Neural cell (in vitro differentiated cells): ENCODE measurements at regions not wholly inside any gene's neighbourhood (a gene's known extent, or its start where the extent isn't known, plus 50 kb on each side); places are given as distances from the start of the nearest gene placed in this dataset.

Experiments used
- H2AFZ ChIP-seq: fragments of 200-600, 300-800 bp; sonication (generic), shearing (Covaris generic); 2 replicates; pipeline ENCODE4 v1.6.0; 2014; ENCODE audit warnings: low read depth, mild to moderate bottlenecking, antibody characterized with exemption, low read length, moderate library complexity
- H3F3A ChIP-seq: fragments of 200-600 bp; shearing (Covaris generic); 2 replicates; pipeline ENCODE4 v1.6.1; 2016; ENCODE audit warnings: mild to moderate bottlenecking, moderate library complexity, mixed read lengths, antibody characterized with exemption, low read length; ENCODE audit not compliant: insufficient read depth, poor library complexity, severe bottlenecking
- H3K27ac ChIP-seq: fragments of 200-600, 300-800 bp; sonication (generic), shearing (Covaris generic); 2 replicates; pipeline ENCODE4 v1.5.1; 2014; ENCODE audit warnings: mild to moderate bottlenecking, low read length, moderate library complexity
- H3K27me3 ChIP-seq: fragments of 300-800, 200-600 bp; sonication (generic), shearing (Covaris generic); 2 replicates; pipeline ENCODE4 v1.6.0; 2014; ENCODE audit warnings: mild to moderate bottlenecking, low read depth, low read length, moderate library complexity; ENCODE audit not compliant: insufficient read depth
- H3K36me3 ChIP-seq: fragments of 300-800, 200-600 bp; sonication (generic), shearing (Covaris generic); 2 replicates; pipeline ENCODE4 v1.5.1; 2014; ENCODE audit warnings: mild to moderate bottlenecking, antibody characterized with exemption, low read length, moderate library complexity; ENCODE audit not compliant: insufficient read depth
- H3K4me2 ChIP-seq: fragments of 300-800, 200-600 bp; sonication (generic), shearing (Covaris generic); 2 replicates; pipeline ENCODE4 v1.6.0; 2014; ENCODE audit warnings: mild to moderate bottlenecking, low read length
- H3K4me3 ChIP-seq: fragments of 300-800, 200-600 bp; sonication (generic), shearing (Covaris generic); 2 replicates; pipeline ENCODE4 v1.5.1; 2014; ENCODE audit warnings: mild to moderate bottlenecking, low read length, moderate library complexity
- H3K79me2 ChIP-seq: fragments of 200-600 bp; shearing (Covaris generic); replicated peaks from 2 replicates; pipeline ENCODE4 v1.6.0; 2014; ENCODE audit warnings: mild to moderate bottlenecking, low read length, moderate library complexity; ENCODE audit not compliant: insufficient read depth
- H3K9ac ChIP-seq: fragments of 300-800, 200-600 bp; sonication (generic), shearing (Covaris generic); 2 replicates; pipeline ENCODE4 v1.6.1; 2016; ENCODE audit warnings: mild to moderate bottlenecking, low read length, mixed read lengths
- H3K9me2 ChIP-seq: fragments of 200-600 bp; shearing (Covaris generic); 2 replicates; pipeline ENCODE4 v1.6.1; 2016; ENCODE audit warnings: mild to moderate bottlenecking, low read length, mixed read lengths; ENCODE audit not compliant: insufficient read depth
- H3K9me3 ChIP-seq: fragments of 200-600, 300-800 bp; sonication (generic), shearing (Covaris generic); 2 replicates; pipeline ENCODE4 v1.6.1; 2016; ENCODE audit warnings: mild to moderate bottlenecking, mixed run types, low read length, moderate library complexity, mixed read lengths
- H4K20me1 ChIP-seq: fragments of 200-600 bp; shearing (Covaris generic); 2 replicates; pipeline ENCODE4 v1.6.1; 2016; ENCODE audit warnings: mild to moderate bottlenecking, mixed run types; ENCODE audit not compliant: insufficient read depth
- EP300 ChIP-seq: fragments of 450-650 bp; conservative IDR thresholded peaks from 2 replicates; pipeline ENCODE4 v1.6.1; 2014; ENCODE audit warnings: antibody characterized with exemption, mild to moderate bottlenecking, moderate library complexity; ENCODE audit not compliant: poor library complexity, severe bottlenecking
- EZH2 ChIP-seq: fragments of 200-600, 300-800 bp; shearing (Covaris generic), sonication (generic); IDR thresholded peaks from 2 replicates; pipeline ENCODE4 v1.6.1; 2014; ENCODE audit warnings: antibody characterized with exemption, low read length, borderline replicate concordance, mild to moderate bottlenecking; ENCODE audit not compliant: insufficient read depth, poor library complexity, severe bottlenecking
- MXI1 ChIP-seq: fragments of 450-650 bp; conservative IDR thresholded peaks from 2 replicates; pipeline ENCODE4 v1.6.1; 2014; ENCODE audit warnings: antibody characterized with exemption, mild to moderate bottlenecking; ENCODE audit not compliant: poor library complexity, severe bottlenecking
- POLR2AphosphoS5 ChIP-seq: IDR thresholded peaks from 2 replicates; pipeline ENCODE4 v1.6.1; 2012
- RAD21 ChIP-seq: fragments of 450-650 bp; conservative IDR thresholded peaks from 2 replicates; pipeline ENCODE4 v1.6.1; 2014; ENCODE audit warnings: antibody characterized with exemption, mild to moderate bottlenecking, moderate library complexity
- SMC3 ChIP-seq: fragments of 450-650 bp; conservative IDR thresholded peaks from 2 replicates; pipeline ENCODE4 v1.6.1; 2014; ENCODE audit warnings: antibody characterized with exemption, mild to moderate bottlenecking, moderate library complexity; ENCODE audit not compliant: poor library complexity
- TAF1 ChIP-seq: IDR thresholded peaks from 2 replicates; pipeline ENCODE4 v1.6.1; 2012; ENCODE audit warnings: low read depth
- TF ChIP-seq, protein P1 (sequence below): IDR thresholded peaks from 2 replicates; pipeline ENCODE4 v1.6.1; 2012; ENCODE audit warnings: borderline replicate concordance
- TF ChIP-seq, protein P2 (sequence below): fragments of 450-650 bp; IDR thresholded peaks from 2 replicates; pipeline ENCODE4 v1.5.1; 2014; ENCODE audit warnings: antibody characterized with exemption, mild to moderate bottlenecking, moderate library complexity; ENCODE audit not compliant: poor library complexity, severe bottlenecking

DNA sequence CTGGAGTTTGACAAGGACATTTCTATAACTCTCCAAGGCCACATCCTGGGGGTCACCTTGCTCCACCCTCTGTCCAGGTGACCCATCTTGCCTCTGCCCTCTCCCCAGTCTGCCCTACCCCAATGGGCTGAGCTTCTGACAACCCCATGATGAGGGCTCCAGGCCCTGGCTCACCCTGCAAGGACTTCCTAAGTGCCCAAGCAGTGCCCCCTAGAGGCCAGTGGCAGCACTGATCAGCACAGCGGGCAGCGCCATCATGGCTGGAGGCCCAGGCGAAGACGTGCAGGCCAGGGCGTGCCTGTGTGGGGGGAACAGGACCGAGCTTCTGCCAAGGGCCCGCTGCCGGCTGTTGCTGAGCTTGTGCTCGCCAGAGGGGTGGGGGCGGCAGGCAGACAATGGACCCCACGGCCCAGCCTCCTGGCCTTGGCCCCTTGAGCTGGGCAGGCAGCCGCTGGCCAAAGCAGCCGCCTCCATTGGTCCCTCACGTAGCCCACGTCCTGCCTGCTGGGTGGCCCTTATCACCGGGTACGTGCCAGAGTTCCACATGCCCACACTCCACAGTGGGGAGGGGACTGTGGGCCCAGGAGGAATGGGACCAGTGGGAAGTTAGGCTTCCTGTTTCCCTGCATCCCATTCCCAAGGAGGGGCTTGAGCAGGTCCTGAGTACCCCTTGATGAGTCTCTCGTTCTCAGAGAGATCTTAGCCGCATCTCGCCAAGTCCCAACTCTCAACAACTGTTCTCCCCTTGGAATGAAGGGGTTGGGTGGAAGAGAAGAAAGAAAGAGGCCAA lies 64.3 kb downstream of the MRPL14 start:
- Histone ChIP-seq H4K20me1 (no peaks in the 10 kb centered on the region), H3K4me2 (no peak overlapping the region), H3K27me3 (no peaks in the 10 kb centered on the region), H3F3A (no peaks in the 10 kb centered on the region), H2AFZ (no peak overlapping the region), H3K9ac (no peak overlapping the region), H3K27ac (no peak overlapping the region), H3K79me2 (no peaks in the 10 kb centered on the region), H3K4me3 (no peak overlapping the region), H3K36me3 (no peaks in the 10 kb centered on the region), H3K9me3 (no peaks in the 10 kb centered on the region), H3K9me2 (no peaks in the 10 kb centered on the region)
- TF ChIP-seq EP300 (no peak), TAF1 (no peak), POLR2AphosphoS5 (no peak), RAD21 (no peak), SMC3 (no peak), MXI1 (no peak), EZH2 (no peak)
- TF ChIP-seq, protein P1, sequence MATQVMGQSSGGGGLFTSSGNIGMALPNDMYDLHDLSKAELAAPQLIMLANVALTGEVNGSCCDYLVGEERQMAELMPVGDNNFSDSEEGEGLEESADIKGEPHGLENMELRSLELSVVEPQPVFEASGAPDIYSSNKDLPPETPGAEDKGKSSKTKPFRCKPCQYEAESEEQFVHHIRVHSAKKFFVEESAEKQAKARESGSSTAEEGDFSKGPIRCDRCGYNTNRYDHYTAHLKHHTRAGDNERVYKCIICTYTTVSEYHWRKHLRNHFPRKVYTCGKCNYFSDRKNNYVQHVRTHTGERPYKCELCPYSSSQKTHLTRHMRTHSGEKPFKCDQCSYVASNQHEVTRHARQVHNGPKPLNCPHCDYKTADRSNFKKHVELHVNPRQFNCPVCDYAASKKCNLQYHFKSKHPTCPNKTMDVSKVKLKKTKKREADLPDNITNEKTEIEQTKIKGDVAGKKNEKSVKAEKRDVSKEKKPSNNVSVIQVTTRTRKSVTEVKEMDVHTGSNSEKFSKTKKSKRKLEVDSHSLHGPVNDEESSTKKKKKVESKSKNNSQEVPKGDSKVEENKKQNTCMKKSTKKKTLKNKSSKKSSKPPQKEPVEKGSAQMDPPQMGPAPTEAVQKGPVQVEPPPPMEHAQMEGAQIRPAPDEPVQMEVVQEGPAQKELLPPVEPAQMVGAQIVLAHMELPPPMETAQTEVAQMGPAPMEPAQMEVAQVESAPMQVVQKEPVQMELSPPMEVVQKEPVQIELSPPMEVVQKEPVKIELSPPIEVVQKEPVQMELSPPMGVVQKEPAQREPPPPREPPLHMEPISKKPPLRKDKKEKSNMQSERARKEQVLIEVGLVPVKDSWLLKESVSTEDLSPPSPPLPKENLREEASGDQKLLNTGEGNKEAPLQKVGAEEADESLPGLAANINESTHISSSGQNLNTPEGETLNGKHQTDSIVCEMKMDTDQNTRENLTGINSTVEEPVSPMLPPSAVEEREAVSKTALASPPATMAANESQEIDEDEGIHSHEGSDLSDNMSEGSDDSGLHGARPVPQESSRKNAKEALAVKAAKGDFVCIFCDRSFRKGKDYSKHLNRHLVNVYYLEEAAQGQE: no peak
- TF ChIP-seq, protein P2, sequence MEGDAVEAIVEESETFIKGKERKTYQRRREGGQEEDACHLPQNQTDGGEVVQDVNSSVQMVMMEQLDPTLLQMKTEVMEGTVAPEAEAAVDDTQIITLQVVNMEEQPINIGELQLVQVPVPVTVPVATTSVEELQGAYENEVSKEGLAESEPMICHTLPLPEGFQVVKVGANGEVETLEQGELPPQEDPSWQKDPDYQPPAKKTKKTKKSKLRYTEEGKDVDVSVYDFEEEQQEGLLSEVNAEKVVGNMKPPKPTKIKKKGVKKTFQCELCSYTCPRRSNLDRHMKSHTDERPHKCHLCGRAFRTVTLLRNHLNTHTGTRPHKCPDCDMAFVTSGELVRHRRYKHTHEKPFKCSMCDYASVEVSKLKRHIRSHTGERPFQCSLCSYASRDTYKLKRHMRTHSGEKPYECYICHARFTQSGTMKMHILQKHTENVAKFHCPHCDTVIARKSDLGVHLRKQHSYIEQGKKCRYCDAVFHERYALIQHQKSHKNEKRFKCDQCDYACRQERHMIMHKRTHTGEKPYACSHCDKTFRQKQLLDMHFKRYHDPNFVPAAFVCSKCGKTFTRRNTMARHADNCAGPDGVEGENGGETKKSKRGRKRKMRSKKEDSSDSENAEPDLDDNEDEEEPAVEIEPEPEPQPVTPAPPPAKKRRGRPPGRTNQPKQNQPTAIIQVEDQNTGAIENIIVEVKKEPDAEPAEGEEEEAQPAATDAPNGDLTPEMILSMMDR: no peak

GRCh38 chr6:44062105-44062770 lies 65.0 kb downstream of the MRPL14 start:
- Histone ChIP-seq H2AFZ (no peak overlapping the region), H3K27ac (no peak overlapping the region), H3K79me2 (no peaks in the 10 kb centered on the region), H3K4me2 (no peak overlapping the region), H3K4me3 (no peak overlapping the region), H3K36me3 (no peaks in the 10 kb centered on the region), H3K27me3 (no peaks in the 10 kb centered on the region), H3K9me3 (no peaks in the 10 kb centered on the region), H3K9ac (no peak overlapping the region), H4K20me1 (no peaks in the 10 kb centered on the region), H3F3A (no peaks in the 10 kb centered on the region), H3K9me2 (no peaks in the 10 kb centered on the region)
- no peak for TF ChIP-seq MXI1
- TF ChIP-seq, protein P1: no peak
- TF ChIP-seq POLR2AphosphoS5: no peak
- TF ChIP-seq TAF1: no peak
